HG02885 (cell line): ENCODE measurements at regions not wholly inside any gene's neighbourhood (a gene's known extent, or its start where the extent isn't known, plus 50 kb on each side); places are given as distances from the start of the nearest gene placed in this dataset.

Source experiments
- ATAC-seq: cut with Tn5 transposase; IDR thresholded peaks from one replicate; pipeline ENCODE4 v1.9.1; 2021; ENCODE audit warnings: mild to moderate bottlenecking; ENCODE audit not compliant: unreplicated experiment, poor library complexity

- no peak for ATAC-seq
Observed at GRCh38 chr12:47023953-47024352, 55.5 kb upstream of the PCED1B start.

GRCh38 chr12:47024463-47024862 lies 55.0 kb upstream of the PCED1B start:
- no peak for ATAC-seq

GRCh38 chr12:47025349-47025748 lies 54.1 kb upstream of the PCED1B start:
- no peak for ATAC-seq

GRCh38 chr12:47025798-47026197 lies 53.6 kb upstream of the PCED1B start:
- ATAC-seq = no peak

GRCh38 chr12:47026291-47026690 lies 53.1 kb upstream of the PCED1B start:
- no peak for ATAC-seq
